GM18498 (cell line): ENCODE measurements at regions not wholly inside any gene's neighbourhood (a gene's known extent, or its start where the extent isn't known, plus 50 kb on each side); places are given as distances from the start of the nearest gene placed in this dataset.
"Not testable (repeated sequence)": the region's sequence is repeated elsewhere in the genome, so short reads cannot be mapped to it uniquely, and the experiment has no call there.

Source experiments
- ATAC-seq: cut with Tn5 transposase; IDR thresholded peaks from one replicate; pipeline ENCODE4 v1.9.1; 2021; ENCODE audit warnings: mild to moderate bottlenecking, moderate library complexity; ENCODE audit not compliant: unreplicated experiment

- no peak for ATAC-seq
Observed at GRCh38 chr10:3580565-3580964, 204.4 kb downstream of the KLF6 start.

- no peak for ATAC-seq
Observed at GRCh38 chr10:3579845-3580244, 205.2 kb downstream of the KLF6 start.

GRCh38 chr10:3578682-3579081 lies 206.3 kb downstream of the KLF6 start:
- ATAC-seq = no peak

GRCh38 chr10:3578159-3578558 lies 206.8 kb downstream of the KLF6 start:
- ATAC-seq = no peak

- no peak for ATAC-seq
Observed at GRCh38 chr10:3574451-3574850, 210.6 kb downstream of the KLF6 start.

GRCh38 chr10:3573498-3573897 lies 211.5 kb downstream of the KLF6 start:
- no peak for ATAC-seq

GRCh38 chr10:3571310-3571825 lies 213.6 kb downstream of the KLF6 start:
- ATAC-seq = no peak

GRCh38 chr10:3570855-3571266 lies 214.1 kb downstream of the KLF6 start:
- ATAC-seq = no peak

- ATAC-seq = no peak
Observed at GRCh38 chr10:3570131-3570729, 214.8 kb downstream of the KLF6 start.

GRCh38 chr10:3568983-3569382 lies 216.0 kb downstream of the KLF6 start:
- no peak for ATAC-seq

GRCh38 chr10:3568392-3568791 lies 216.6 kb downstream of the KLF6 start:
- no peak for ATAC-seq

- ATAC-seq = no peak
Observed at GRCh38 chr10:3567291-3567963, 217.6 kb downstream of the KLF6 start.

- ATAC-seq = no peak
Observed at GRCh38 chr10:3566627-3567026, 218.4 kb downstream of the KLF6 start.

- ATAC-seq = no peak
Observed at GRCh38 chr10:3564346-3565002, 220.5 kb downstream of the KLF6 start.

GRCh38 chr10:3563298-3563697 lies 221.7 kb downstream of the KLF6 start:
- no peak for ATAC-seq

- ATAC-seq = not testable (repeated sequence)
Observed at GRCh38 chr10:3560628-3561027, 224.4 kb downstream of the KLF6 start.

- no peak for ATAC-seq
Observed at GRCh38 chr10:3559527-3559926, 225.5 kb downstream of the KLF6 start.

GRCh38 chr10:3559011-3559410 lies 226.0 kb downstream of the KLF6 start:
- no peak for ATAC-seq

- ATAC-seq = not testable (repeated sequence)
Observed at GRCh38 chr10:3556191-3557017, 228.6 kb downstream of the KLF6 start.

GRCh38 chr10:3554121-3554522 lies 230.9 kb downstream of the KLF6 start:
- ATAC-seq = no peak

- no peak for ATAC-seq
Observed at GRCh38 chr10:3552281-3552680, 232.7 kb downstream of the KLF6 start.
